ENCODE measurements at regions not wholly inside any gene's neighbourhood (a gene's known extent, or its start where the extent isn't known, plus 50 kb on each side); places are given as distances from the start of the nearest gene placed in this dataset.

DNA sequence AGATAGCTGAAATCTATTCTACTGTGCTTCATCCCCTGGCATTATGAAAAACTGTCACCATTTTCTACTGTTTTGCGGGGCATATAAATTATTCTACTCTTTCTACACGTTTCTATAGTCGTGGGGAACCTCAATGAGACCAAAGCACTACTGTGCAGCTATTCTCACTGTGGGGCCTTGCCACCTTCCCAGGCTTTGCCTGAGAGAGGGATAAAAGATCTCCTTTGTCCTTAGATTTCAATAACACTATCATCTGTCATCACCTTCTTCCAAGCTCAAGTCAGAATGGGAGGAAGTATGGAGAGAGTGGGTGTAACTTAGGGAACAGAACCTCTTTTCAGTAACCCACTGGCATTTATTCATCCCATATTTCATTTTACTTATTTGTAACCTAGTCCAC is 1462.1 kb upstream of the RAG2 start:
- TF ChIP-seq POLR2A (IDR thresholded peaks at IDR 0.05) = no peak
- TF ChIP-seq, protein P1, sequence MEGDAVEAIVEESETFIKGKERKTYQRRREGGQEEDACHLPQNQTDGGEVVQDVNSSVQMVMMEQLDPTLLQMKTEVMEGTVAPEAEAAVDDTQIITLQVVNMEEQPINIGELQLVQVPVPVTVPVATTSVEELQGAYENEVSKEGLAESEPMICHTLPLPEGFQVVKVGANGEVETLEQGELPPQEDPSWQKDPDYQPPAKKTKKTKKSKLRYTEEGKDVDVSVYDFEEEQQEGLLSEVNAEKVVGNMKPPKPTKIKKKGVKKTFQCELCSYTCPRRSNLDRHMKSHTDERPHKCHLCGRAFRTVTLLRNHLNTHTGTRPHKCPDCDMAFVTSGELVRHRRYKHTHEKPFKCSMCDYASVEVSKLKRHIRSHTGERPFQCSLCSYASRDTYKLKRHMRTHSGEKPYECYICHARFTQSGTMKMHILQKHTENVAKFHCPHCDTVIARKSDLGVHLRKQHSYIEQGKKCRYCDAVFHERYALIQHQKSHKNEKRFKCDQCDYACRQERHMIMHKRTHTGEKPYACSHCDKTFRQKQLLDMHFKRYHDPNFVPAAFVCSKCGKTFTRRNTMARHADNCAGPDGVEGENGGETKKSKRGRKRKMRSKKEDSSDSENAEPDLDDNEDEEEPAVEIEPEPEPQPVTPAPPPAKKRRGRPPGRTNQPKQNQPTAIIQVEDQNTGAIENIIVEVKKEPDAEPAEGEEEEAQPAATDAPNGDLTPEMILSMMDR (IDR thresholded peaks at IDR 0.05) = no peak
- no peak for TF ChIP-seq POLR2AphosphoS5 (IDR thresholded peaks at IDR 0.05)
- no peak for TF ChIP-seq EP300 (IDR thresholded peaks at IDR 0.05)

Data from stomach (tissue), 4 donors.